Hematopoietic multipotent progenitor cell treated with erythropoietin and hydrocortisone succinate and interleukin-3 and kit ligand, for 17 days (in vitro differentiated cells): ENCODE measurements at regions not wholly inside any gene's neighbourhood (a gene's known extent, or its start where the extent isn't known, plus 50 kb on each side); places are given as distances from the start of the nearest gene placed in this dataset.
"Not testable (repeated sequence)": the region's sequence is repeated elsewhere in the genome, so short reads cannot be mapped to it uniquely, and the experiment has no call there.

Experiments used
- DNase-seq: peaks from one replicate; pipeline ENCODE4 v3.0.0-alpha.2; 2015; ENCODE audit warnings: low spot score

- no peak for DNase-seq
Measured at GRCh38 chr7:42722198-42722597, 189.7 kb downstream of the C7orf25 start.

GRCh38 chr7:42720991-42721796 lies 190.7 kb downstream of the C7orf25 start:
- no peak for DNase-seq

GRCh38 chr7:42720012-42720411 lies 191.9 kb downstream of the C7orf25 start:
- no peak for DNase-seq

- DNase-seq, result not testable (repeated sequence)
Measured at GRCh38 chr7:42718466-42718865, 193.4 kb downstream of the C7orf25 start.

- no peak for DNase-seq
Measured at GRCh38 chr7:42714356-42714755, 197.5 kb downstream of the C7orf25 start.

- no peak for DNase-seq
Measured at GRCh38 chr7:42709284-42709683, 202.6 kb downstream of the C7orf25 start.

GRCh38 chr7:42704710-42705109 lies 207.2 kb downstream of the C7orf25 start:
- no peak for DNase-seq

- no peak for DNase-seq
Measured at GRCh38 chr7:42702647-42703046, 209.2 kb downstream of the C7orf25 start.

- DNase-seq, result no peak
Measured at GRCh38 chr7:42700406-42701327, 211.2 kb downstream of the C7orf25 start.

- no peak for DNase-seq
Measured at GRCh38 chr7:42699380-42700178, 212.3 kb downstream of the C7orf25 start.

GRCh38 chr7:42698600-42699374 lies 213.1 kb downstream of the C7orf25 start:
- no peak for DNase-seq

GRCh38 chr7:42694894-42695507 lies 216.9 kb downstream of the C7orf25 start:
- DNase-seq, result no peak

- no peak for DNase-seq
Measured at GRCh38 chr7:42693722-42694121, 218.1 kb downstream of the C7orf25 start.

GRCh38 chr7:42692621-42693020 lies 219.2 kb downstream of the C7orf25 start:
- no peak for DNase-seq

GRCh38 chr7:42690794-42691639 lies 220.9 kb downstream of the C7orf25 start:
- DNase-seq, result no peak

GRCh38 chr7:42689626-42690025 lies 222.2 kb downstream of the C7orf25 start:
- DNase-seq, result no peak

- DNase-seq, result no peak
Measured at GRCh38 chr7:42688056-42688371, 223.9 kb downstream of the C7orf25 start.

- no peak for DNase-seq
Measured at GRCh38 chr7:42687211-42688055, 224.4 kb downstream of the C7orf25 start.

GRCh38 chr7:42686594-42687156 lies 225.2 kb downstream of the C7orf25 start:
- no peak for DNase-seq
